ENCODE measurements at regions not wholly inside any gene's neighbourhood (a gene's known extent, or its start where the extent isn't known, plus 50 kb on each side); places are given as distances from the start of the nearest gene placed in this dataset.

- no peak for FAIRE-seq
- DNase-seq (ENCODE audit: insufficient read length, low spot score), result no peak
- TF ChIP-seq SPI1 (IDR thresholded peaks at IDR 0.05; ENCODE audit: low read depth, low read length), result no peak
- no peak for TF ChIP-seq PAX5 (IDR thresholded peaks at IDR 0.05; ENCODE audit: insufficient read depth, low read length, severe bottlenecking)
- TF ChIP-seq TAF1 (IDR thresholded peaks at IDR 0.05; ENCODE audit: low read depth, low read length), result no peak
- no peak for TF ChIP-seq POLR2A (IDR thresholded peaks at IDR 0.05; ENCODE audit: low read depth, low read length)
- no peak for TF ChIP-seq POLR2AphosphoS5 (IDR thresholded peaks at IDR 0.05; ENCODE audit: low read depth, low read length)
- TF ChIP-seq POU2F2 (IDR thresholded peaks at IDR 0.05; ENCODE audit: low read depth, low read length), result no peak
Measured at GRCh38 chr3:157829786-157830185, 276.4 kb downstream of the SHOX2 start.

- DNase-seq (ENCODE audit: insufficient read length, low spot score) (no peak), FAIRE-seq (no peak)
- TF ChIP-seq TAF1 (IDR thresholded peaks at IDR 0.05; ENCODE audit: low read depth, low read length) (no peak), POLR2A (IDR thresholded peaks at IDR 0.05; ENCODE audit: low read depth, low read length) (no peak), POU2F2 (IDR thresholded peaks at IDR 0.05; ENCODE audit: low read depth, low read length) (no peak), POLR2AphosphoS5 (IDR thresholded peaks at IDR 0.05; ENCODE audit: low read depth, low read length) (no peak), PAX5 (IDR thresholded peaks at IDR 0.05; ENCODE audit: insufficient read depth, low read length, severe bottlenecking) (no peak), SPI1 (IDR thresholded peaks at IDR 0.05; ENCODE audit: low read depth, low read length) (no peak)
Measured at GRCh38 chr3:157824281-157824680, 281.9 kb downstream of the SHOX2 start.

GRCh38 chr3:157823050-157823449 is 283.2 kb downstream of the SHOX2 start:
- DNase-seq (ENCODE audit: insufficient read length, low spot score) (no peak), FAIRE-seq (no peak)
- no peak for TF ChIP-seq TAF1 (IDR thresholded peaks at IDR 0.05; ENCODE audit: low read depth, low read length)
- no peak for TF ChIP-seq POLR2A (IDR thresholded peaks at IDR 0.05; ENCODE audit: low read depth, low read length)
- no peak for TF ChIP-seq POU2F2 (IDR thresholded peaks at IDR 0.05; ENCODE audit: low read depth, low read length)
- no peak for TF ChIP-seq POLR2AphosphoS5 (IDR thresholded peaks at IDR 0.05; ENCODE audit: low read depth, low read length)
- TF ChIP-seq SPI1 (IDR thresholded peaks at IDR 0.05; ENCODE audit: low read depth, low read length), result no peak
- TF ChIP-seq PAX5 (IDR thresholded peaks at IDR 0.05; ENCODE audit: insufficient read depth, low read length, severe bottlenecking), result no peak

- FAIRE-seq, result no peak
- no peak for TF ChIP-seq SPI1 (IDR thresholded peaks at IDR 0.05; ENCODE audit: low read depth, low read length)
- TF ChIP-seq POLR2A (IDR thresholded peaks at IDR 0.05; ENCODE audit: low read depth, low read length), result no peak
- no peak for TF ChIP-seq TAF1 (IDR thresholded peaks at IDR 0.05; ENCODE audit: low read depth, low read length)
- no peak for TF ChIP-seq POU2F2 (IDR thresholded peaks at IDR 0.05; ENCODE audit: low read depth, low read length)
- TF ChIP-seq PAX5 (IDR thresholded peaks at IDR 0.05; ENCODE audit: insufficient read depth, low read length, severe bottlenecking), result no peak
- TF ChIP-seq POLR2AphosphoS5 (IDR thresholded peaks at IDR 0.05; ENCODE audit: low read depth, low read length), result no peak
- no peak for DNase-seq (ENCODE audit: insufficient read length, low spot score)
Measured at GRCh38 chr3:157820157-157820517, 286.1 kb downstream of the SHOX2 start.

- FAIRE-seq (no peak), DNase-seq (ENCODE audit: insufficient read length, low spot score) (no peak)
- no peak for TF ChIP-seq POU2F2 (IDR thresholded peaks at IDR 0.05; ENCODE audit: low read depth, low read length)
- TF ChIP-seq SPI1 (IDR thresholded peaks at IDR 0.05; ENCODE audit: low read depth, low read length), result no peak
- TF ChIP-seq POLR2AphosphoS5 (IDR thresholded peaks at IDR 0.05; ENCODE audit: low read depth, low read length), result no peak
Measured at GRCh38 chr3:157819270-157820156, 286.7 kb downstream of the SHOX2 start.

GRCh38 chr3:157816896-157817295 is 289.3 kb downstream of the SHOX2 start:
- FAIRE-seq, result no peak
- TF ChIP-seq POLR2AphosphoS5 (IDR thresholded peaks at IDR 0.05; ENCODE audit: low read depth, low read length), result no peak
- no peak for TF ChIP-seq POLR2A (IDR thresholded peaks at IDR 0.05; ENCODE audit: low read depth, low read length)
- no peak for TF ChIP-seq TAF1 (IDR thresholded peaks at IDR 0.05; ENCODE audit: low read depth, low read length)
- TF ChIP-seq SPI1 (IDR thresholded peaks at IDR 0.05; ENCODE audit: low read depth, low read length), result no peak
- TF ChIP-seq PAX5 (IDR thresholded peaks at IDR 0.05; ENCODE audit: insufficient read depth, low read length, severe bottlenecking), result no peak
- no peak for TF ChIP-seq POU2F2 (IDR thresholded peaks at IDR 0.05; ENCODE audit: low read depth, low read length)
- no peak for DNase-seq (ENCODE audit: insufficient read length, low spot score)

- FAIRE-seq (no peak), DNase-seq (ENCODE audit: insufficient read length, low spot score) (no peak)
- TF ChIP-seq SPI1 (IDR thresholded peaks at IDR 0.05; ENCODE audit: low read depth, low read length) (no peak), POLR2A (IDR thresholded peaks at IDR 0.05; ENCODE audit: low read depth, low read length) (no peak), POLR2AphosphoS5 (IDR thresholded peaks at IDR 0.05; ENCODE audit: low read depth, low read length) (no peak), TAF1 (IDR thresholded peaks at IDR 0.05; ENCODE audit: low read depth, low read length) (no peak), PAX5 (IDR thresholded peaks at IDR 0.05; ENCODE audit: insufficient read depth, low read length, severe bottlenecking) (no peak), POU2F2 (IDR thresholded peaks at IDR 0.05; ENCODE audit: low read depth, low read length) (no peak)
Measured at GRCh38 chr3:157816296-157816695, 289.9 kb downstream of the SHOX2 start.

GRCh38 chr3:157815739-157816138 is 290.5 kb downstream of the SHOX2 start:
- no peak for FAIRE-seq
- no peak for DNase-seq (ENCODE audit: insufficient read length, low spot score)
- TF ChIP-seq PAX5 (IDR thresholded peaks at IDR 0.05; ENCODE audit: insufficient read depth, low read length, severe bottlenecking) (no peak), POLR2AphosphoS5 (IDR thresholded peaks at IDR 0.05; ENCODE audit: low read depth, low read length) (no peak), SPI1 (IDR thresholded peaks at IDR 0.05; ENCODE audit: low read depth, low read length) (no peak)

GRCh38 chr3:157810924-157811718 is 295.1 kb downstream of the SHOX2 start:
- TF ChIP-seq POLR2AphosphoS5 (IDR thresholded peaks at IDR 0.05; ENCODE audit: low read depth, low read length), result no peak
- no peak for TF ChIP-seq PAX5 (IDR thresholded peaks at IDR 0.05; ENCODE audit: insufficient read depth, low read length, severe bottlenecking)
- no peak for TF ChIP-seq TAF1 (IDR thresholded peaks at IDR 0.05; ENCODE audit: low read depth, low read length)
- TF ChIP-seq SPI1 (IDR thresholded peaks at IDR 0.05; ENCODE audit: low read depth, low read length), result no peak
- TF ChIP-seq POLR2A (IDR thresholded peaks at IDR 0.05; ENCODE audit: low read depth, low read length), result no peak
- TF ChIP-seq POU2F2 (IDR thresholded peaks at IDR 0.05; ENCODE audit: low read depth, low read length), result no peak
- DNase-seq (ENCODE audit: insufficient read length, low spot score), result no peak
- FAIRE-seq, result no peak

All from GM12891 (cell line).